Tibial nerve (tissue), 4 donors: ENCODE measurements at regions not wholly inside any gene's neighbourhood (a gene's known extent, or its start where the extent isn't known, plus 50 kb on each side); places are given as distances from the start of the nearest gene placed in this dataset.

Source experiments
- CTCF ChIP-seq, 5 experiments: fragments of 200-600 bp in 3 of 5; fragments of 450-650 bp in 2 of 5; sonication (generic) in 3 of 5; IDR thresholded peaks; one replicate each; pipeline ENCODE4 v1.5.1; 2016 to 2019; ENCODE audit warnings: antibody characterized with exemption in 5 of 5, mild to moderate bottlenecking in 3 of 5, moderate library complexity in 2 of 5
- EP300 ChIP-seq, 2 donors: sonication (generic); formaldehyde crosslinking; IDR thresholded peaks; one replicate each; pipeline ENCODE4 v1.6.1; 2017; ENCODE audit warnings: antibody characterized with exemption in 2 of 2, mild to moderate bottlenecking in 1 of 2

DNA sequence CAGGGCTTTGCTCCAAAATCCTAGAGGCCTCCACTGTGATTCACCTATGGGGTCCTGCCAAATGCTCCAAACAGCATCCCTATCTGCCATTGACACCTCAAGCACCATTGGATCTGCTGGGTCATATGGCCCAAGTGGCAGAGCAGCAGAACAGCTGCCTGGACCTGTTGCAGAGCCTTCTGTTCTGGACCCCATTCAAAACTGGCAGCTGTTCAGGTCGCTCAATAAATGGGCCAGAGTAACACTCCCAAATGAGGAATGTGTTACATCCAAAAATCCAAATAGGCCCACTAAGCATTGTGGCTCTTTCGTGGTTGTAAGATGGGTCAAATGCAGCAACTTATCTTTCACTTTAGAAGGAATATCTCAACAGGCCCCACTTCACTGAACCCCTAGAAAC, 783.6 kb downstream of the DCDC2C start:
- TF ChIP-seq CTCF (IDR thresholded peaks at IDR 0.05), result no peak
- TF ChIP-seq EP300 (IDR thresholded peaks at IDR 0.05), result no peak
